ENCODE measurements at regions not wholly inside any gene's neighbourhood (a gene's known extent, or its start where the extent isn't known, plus 50 kb on each side); places are given as distances from the start of the nearest gene placed in this dataset.

GRCh38 chr14:98226411-98226810 is 1045.6 kb downstream of the BCL11B start:
- no peak overlapping the region for H3K27ac ChIP-seq

GRCh38 chr14:98227000-98227726 is 1044.8 kb downstream of the BCL11B start:
- no peak for TF ChIP-seq ZFX (IDR thresholded peaks at IDR 0.05)
- H3K27ac ChIP-seq = no peak overlapping the region

More at GRCh38 chr14:98226411-98226810, 1045.6 kb downstream of the BCL11B start:
- TF ChIP-seq ZFX (IDR thresholded peaks at IDR 0.05) (no peak), CTCF (conservative IDR thresholded peaks at IDR 0.05) (no peak)

GRCh38 chr14:98227727-98228111 is 1044.3 kb downstream of the BCL11B start:
- H3K27ac ChIP-seq = no peak overlapping the region
- TF ChIP-seq CTCF (conservative IDR thresholded peaks at IDR 0.05) (no peak), ZFX (IDR thresholded peaks at IDR 0.05) (no peak)

GRCh38 chr14:98229656-98230366 is 1042.2 kb downstream of the BCL11B start:
- no peak for TF ChIP-seq ZFX (IDR thresholded peaks at IDR 0.05)
- TF ChIP-seq CTCF (conservative IDR thresholded peaks at IDR 0.05) = no peak; the same call in 1 of the 2 replicates

GRCh38 chr14:98230411-98230810 is 1041.6 kb downstream of the BCL11B start:
- no peak for TF ChIP-seq ZFX (IDR thresholded peaks at IDR 0.05)
- TF ChIP-seq CTCF (conservative IDR thresholded peaks at IDR 0.05) = no peak
- no peak overlapping the region for H3K27ac ChIP-seq

More at GRCh38 chr14:98229656-98230366, 1042.2 kb downstream of the BCL11B start:
- no peak overlapping the region for H3K27ac ChIP-seq

GRCh38 chr14:98231210-98231609 is 1040.8 kb downstream of the BCL11B start:
- no peak overlapping the region for H3K27ac ChIP-seq
- TF ChIP-seq CTCF (conservative IDR thresholded peaks at IDR 0.05) = no peak
- no peak for TF ChIP-seq ZFX (IDR thresholded peaks at IDR 0.05)

- TF ChIP-seq ZFX (IDR thresholded peaks at IDR 0.05) (no peak), CTCF (conservative IDR thresholded peaks at IDR 0.05) (no peak)
Measured at GRCh38 chr14:98233656-98234055, 1038.3 kb downstream of the BCL11B start.

More at GRCh38 chr14:98233656-98234055, 1038.3 kb downstream of the BCL11B start:
- no peak overlapping the region for H3K27ac ChIP-seq
